GM19467 (cell line): ENCODE measurements at regions not wholly inside any gene's neighbourhood (a gene's known extent, or its start where the extent isn't known, plus 50 kb on each side); places are given as distances from the start of the nearest gene placed in this dataset.

Experiments
- ATAC-seq: cut with Tn5 transposase; IDR thresholded peaks from one replicate; pipeline ENCODE4 v1.9.1; 2021; ENCODE audit warnings: mild to moderate bottlenecking, moderate library complexity; ENCODE audit not compliant: unreplicated experiment

- no peak for ATAC-seq
These were observed 138.5 kb downstream of the RBM26 start for GRCh38 chr13:79267560-79267959.

GRCh38 chr13:79258489-79258888 is 147.6 kb downstream of the RBM26 start:
- ATAC-seq = peak; percentile 81

- ATAC-seq = no peak
These were observed 159.5 kb downstream of the RBM26 start for GRCh38 chr13:79246578-79246949.

GRCh38 chr13:79245937-79246577 is 160.0 kb downstream of the RBM26 start:
- peak; percentile 58 for ATAC-seq

- no peak for ATAC-seq
These were observed 164.4 kb downstream of the RBM26 start for GRCh38 chr13:79241697-79242096.

GRCh38 chr13:79237981-79238380 is 168.1 kb downstream of the RBM26 start:
- ATAC-seq = no peak

- no peak for ATAC-seq
These were observed 174.2 kb downstream of the RBM26 start for GRCh38 chr13:79231887-79232286.

- no peak for ATAC-seq
These were observed 176.3 kb downstream of the RBM26 start for GRCh38 chr13:79229761-79230160.

GRCh38 chr13:79228972-79229371 is 177.1 kb downstream of the RBM26 start:
- no peak for ATAC-seq

GRCh38 chr13:79227418-79227817 is 178.6 kb downstream of the RBM26 start:
- ATAC-seq = peak; percentile 64

GRCh38 chr13:79226938-79227337 is 179.1 kb downstream of the RBM26 start:
- peak; percentile 22 for ATAC-seq

- ATAC-seq = no peak
These were observed 179.8 kb downstream of the RBM26 start for GRCh38 chr13:79226250-79226649.

- ATAC-seq = no peak
These were observed 180.4 kb downstream of the RBM26 start for GRCh38 chr13:79225487-79226232.

GRCh38 chr13:79222427-79223205 is 183.4 kb downstream of the RBM26 start:
- no peak for ATAC-seq

GRCh38 chr13:79212064-79212619 is 193.9 kb downstream of the RBM26 start:
- ATAC-seq = no peak

GRCh38 chr13:79211377-79211776 is 194.7 kb downstream of the RBM26 start:
- ATAC-seq = no peak

- no peak for ATAC-seq
These were observed 208.1 kb downstream of the RBM26 start for GRCh38 chr13:79197933-79198332.

- no peak for ATAC-seq
These were observed 209.2 kb downstream of the RBM26 start for GRCh38 chr13:79196843-79197242.

GRCh38 chr13:79196366-79196765 is 209.7 kb downstream of the RBM26 start:
- ATAC-seq = no peak

GRCh38 chr13:79194727-79195126 is 211.3 kb downstream of the RBM26 start:
- ATAC-seq = peak; percentile 24

GRCh38 chr13:79194272-79194671 is 211.8 kb downstream of the RBM26 start:
- ATAC-seq = peak; percentile 91
